Neuron (in vitro differentiated cells): ENCODE measurements at regions not wholly inside any gene's neighbourhood (a gene's known extent, or its start where the extent isn't known, plus 50 kb on each side); places are given as distances from the start of the nearest gene placed in this dataset.
"Not testable (repeated sequence)": the region's sequence is repeated elsewhere in the genome, so short reads cannot be mapped to it uniquely, and the experiment has no call there.

Source experiments
- H2AFZ ChIP-seq: one replicate; pipeline ENCODE4 v1.6.1; 2013; ENCODE audit warnings: low read depth, mild to moderate bottlenecking, inconsistent platforms, low read length, moderate library complexity
- H3K27me3 ChIP-seq: one replicate; pipeline ENCODE4 v1.6.1; 2013; ENCODE audit warnings: low read length; ENCODE audit not compliant: insufficient read depth
- H3K36me3 ChIP-seq: one replicate; pipeline ENCODE4 v1.6.1; 2013; ENCODE audit warnings: low read length; ENCODE audit not compliant: insufficient read depth
- H3K4me1 ChIP-seq: one replicate; pipeline ENCODE4 v1.6.1; 2013; ENCODE audit warnings: low read length; ENCODE audit not compliant: insufficient read depth
- H3K4me3 ChIP-seq: 2 replicates; pipeline ENCODE4 v1.5.1; 2013; ENCODE audit warnings: mild to moderate bottlenecking, low read length, moderate library complexity
- H3K9me3 ChIP-seq: one replicate; pipeline ENCODE4 v1.6.1; 2013; ENCODE audit warnings: low read length

- Histone ChIP-seq H3K36me3 (no peaks in the 10 kb centered on the region), H3K4me3 (no peak overlapping the region), H3K27me3 (no peaks in the 10 kb centered on the region), H3K4me1 (peaks cover 5% of the 10 kb centered on the region), H3K9me3 (no peaks in the 10 kb centered on the region), H2AFZ (no peak overlapping the region)
These were observed 118.0 kb downstream of the RASSF10 start for GRCh38 chr11:13127161-13127560.

GRCh38 chr11:13128354-13128753 lies 119.2 kb downstream of the RASSF10 start:
- H3K9me3 ChIP-seq = no peaks in the 10 kb centered on the region
- no peak overlapping the region for H2AFZ ChIP-seq
- peaks cover 5% of the 10 kb centered on the region for H3K4me1 ChIP-seq
- H3K4me3 ChIP-seq = no peak overlapping the region
- no peaks in the 10 kb centered on the region for H3K27me3 ChIP-seq
- no peaks in the 10 kb centered on the region for H3K36me3 ChIP-seq

DNA sequence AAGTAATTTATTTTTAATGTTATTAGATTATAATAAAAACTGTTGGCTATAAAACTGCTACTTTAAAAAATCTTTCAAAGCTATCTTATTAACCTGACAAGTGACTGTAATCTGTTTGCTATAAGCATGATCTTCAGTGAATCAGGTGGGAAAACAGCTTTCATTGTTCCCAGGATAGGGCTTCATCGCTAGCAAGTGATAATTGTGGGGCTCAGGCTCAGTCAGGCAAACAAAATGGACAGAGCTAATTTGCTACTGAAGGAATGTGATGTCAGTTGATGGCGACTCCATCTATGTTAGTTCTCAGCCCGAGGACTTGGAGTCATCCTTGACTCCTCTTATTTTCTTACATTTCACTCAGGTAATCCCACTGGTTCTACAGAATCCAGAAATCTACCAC lies 125.0 kb downstream of the RASSF10 start:
- Histone ChIP-seq H3K4me3 (no peak overlapping the region), H2AFZ (no peak overlapping the region), H3K4me1 (peaks cover 26% of the 10 kb centered on the region)

GRCh38 chr11:13134886-13135285 lies 125.8 kb downstream of the RASSF10 start:
- Histone ChIP-seq H2AFZ (peak overlapping the region; percentile 47), H3K4me1 (peaks cover 26% of the 10 kb centered on the region), H3K27me3 (no peaks in the 10 kb centered on the region), H3K9me3 (no peaks in the 10 kb centered on the region), H3K36me3 (no peaks in the 10 kb centered on the region), H3K4me3 (no peak overlapping the region)

More for the DNA sequence above, 125.0 kb downstream of the RASSF10 start:
- no peaks in the 10 kb centered on the region for H3K27me3 ChIP-seq
- no peaks in the 10 kb centered on the region for H3K9me3 ChIP-seq
- H3K36me3 ChIP-seq = no peaks in the 10 kb centered on the region

- H3K36me3 ChIP-seq = no peaks in the 10 kb centered on the region
- H2AFZ ChIP-seq = peak overlapping the region; percentile 47
- no peaks in the 10 kb centered on the region for H3K9me3 ChIP-seq
- H3K27me3 ChIP-seq = no peaks in the 10 kb centered on the region
- H3K4me1 ChIP-seq = peaks cover 26% of the 10 kb centered on the region
- no peak overlapping the region for H3K4me3 ChIP-seq
These were observed 126.5 kb downstream of the RASSF10 start for GRCh38 chr11:13135385-13136271.

GRCh38 chr11:13136272-13136596 lies 127.1 kb downstream of the RASSF10 start:
- no peaks in the 10 kb centered on the region for H3K36me3 ChIP-seq
- no peaks in the 10 kb centered on the region for H3K9me3 ChIP-seq
- H3K4me1 ChIP-seq = peaks cover 26% of the 10 kb centered on the region
- H3K4me3 ChIP-seq = no peak overlapping the region
- H2AFZ ChIP-seq = no peak overlapping the region
- no peaks in the 10 kb centered on the region for H3K27me3 ChIP-seq

DNA sequence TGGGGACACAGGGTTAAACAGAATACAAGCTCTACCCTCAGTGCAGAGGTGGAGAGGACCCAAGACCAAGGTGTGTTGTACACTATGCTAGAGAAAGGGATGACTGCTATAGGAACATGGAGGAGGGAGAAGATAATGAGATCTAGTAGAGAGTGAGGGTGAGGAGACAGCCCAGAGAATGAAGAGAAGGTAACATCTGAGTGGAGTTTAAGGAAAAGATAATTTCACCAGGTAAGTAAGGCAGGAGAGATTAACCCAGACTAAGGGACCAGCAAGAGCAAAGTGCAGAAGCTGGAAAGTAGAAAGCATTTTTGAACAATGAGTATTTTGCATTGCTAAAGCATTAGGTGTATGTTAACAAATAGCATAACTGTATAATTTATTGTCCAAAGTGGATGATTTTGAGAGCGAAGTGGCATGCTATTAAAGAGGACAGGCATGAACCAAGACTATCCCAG lies 128.8 kb downstream of the RASSF10 start:
- H3K9me3 ChIP-seq = no peaks in the 10 kb centered on the region
- H3K4me1 ChIP-seq = peaks cover 26% of the 10 kb centered on the region
- H3K27me3 ChIP-seq = no peaks in the 10 kb centered on the region
- no peak overlapping the region for H2AFZ ChIP-seq
- H3K36me3 ChIP-seq = no peaks in the 10 kb centered on the region
- H3K4me3 ChIP-seq = no peak overlapping the region

- not testable (repeated sequence) for H3K36me3 ChIP-seq, H3K4me3 ChIP-seq, H3K9me3 ChIP-seq, H3K27me3 ChIP-seq, H2AFZ ChIP-seq
- H3K4me1 ChIP-seq = peaks cover 24% of the 10 kb centered on the region
These were observed 130.0 kb downstream of the RASSF10 start for GRCh38 chr11:13139085-13139484.

DNA sequence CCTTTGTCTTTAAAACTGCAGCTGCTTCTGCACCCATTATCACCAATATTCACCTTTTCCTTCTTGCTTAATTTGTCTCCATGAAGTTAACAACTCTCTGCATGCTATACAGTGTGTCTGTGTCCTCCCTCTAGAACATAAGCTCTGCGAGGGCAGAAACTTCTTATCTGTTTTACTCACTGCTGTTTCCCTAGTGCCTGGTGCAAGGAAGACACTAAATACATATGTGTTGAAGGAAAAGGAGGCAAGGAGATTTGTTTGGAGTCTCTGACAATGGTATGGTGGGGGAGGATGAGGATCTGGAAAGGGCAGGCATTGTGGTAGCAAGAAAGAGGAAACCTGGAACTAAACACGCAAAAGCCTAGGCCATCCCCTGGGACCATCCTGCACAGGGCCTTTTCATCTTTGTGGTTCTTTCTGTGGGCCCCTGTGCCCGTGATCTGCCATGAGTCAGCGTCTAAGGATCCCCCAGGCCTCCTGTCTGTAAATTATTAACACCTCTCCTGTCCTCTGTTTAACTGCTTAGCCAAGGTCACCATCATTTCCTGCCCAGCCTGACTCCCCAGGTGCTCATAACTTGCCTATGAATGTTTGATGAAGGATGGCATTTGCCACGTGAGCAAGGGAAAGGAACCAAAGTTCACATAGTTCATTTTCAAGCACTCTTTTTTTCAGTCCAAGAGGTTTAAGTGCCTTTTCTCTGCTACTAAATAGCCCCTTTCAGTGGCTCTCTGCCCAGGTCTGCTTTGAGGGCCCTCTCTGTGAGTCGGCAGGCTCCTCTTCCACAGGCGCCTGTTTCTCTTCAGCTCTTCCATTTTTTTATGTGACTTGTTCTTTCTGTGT lies 131.1 kb downstream of the RASSF10 start:
- Histone ChIP-seq H3K27me3 (no peaks in the 10 kb centered on the region), H2AFZ (no peak overlapping the region), H3K9me3 (no peaks in the 10 kb centered on the region), H3K36me3 (no peaks in the 10 kb centered on the region), H3K4me3 (no peak overlapping the region), H3K4me1 (peaks cover 12% of the 10 kb centered on the region)

GRCh38 chr11:13140873-13141655 lies 131.9 kb downstream of the RASSF10 start:
- Histone ChIP-seq H3K4me1 (peaks cover 4% of the 10 kb centered on the region), H3K4me3 (no peak overlapping the region), H2AFZ (no peak overlapping the region), H3K9me3 (no peaks in the 10 kb centered on the region), H3K27me3 (no peaks in the 10 kb centered on the region), H3K36me3 (no peaks in the 10 kb centered on the region)

DNA sequence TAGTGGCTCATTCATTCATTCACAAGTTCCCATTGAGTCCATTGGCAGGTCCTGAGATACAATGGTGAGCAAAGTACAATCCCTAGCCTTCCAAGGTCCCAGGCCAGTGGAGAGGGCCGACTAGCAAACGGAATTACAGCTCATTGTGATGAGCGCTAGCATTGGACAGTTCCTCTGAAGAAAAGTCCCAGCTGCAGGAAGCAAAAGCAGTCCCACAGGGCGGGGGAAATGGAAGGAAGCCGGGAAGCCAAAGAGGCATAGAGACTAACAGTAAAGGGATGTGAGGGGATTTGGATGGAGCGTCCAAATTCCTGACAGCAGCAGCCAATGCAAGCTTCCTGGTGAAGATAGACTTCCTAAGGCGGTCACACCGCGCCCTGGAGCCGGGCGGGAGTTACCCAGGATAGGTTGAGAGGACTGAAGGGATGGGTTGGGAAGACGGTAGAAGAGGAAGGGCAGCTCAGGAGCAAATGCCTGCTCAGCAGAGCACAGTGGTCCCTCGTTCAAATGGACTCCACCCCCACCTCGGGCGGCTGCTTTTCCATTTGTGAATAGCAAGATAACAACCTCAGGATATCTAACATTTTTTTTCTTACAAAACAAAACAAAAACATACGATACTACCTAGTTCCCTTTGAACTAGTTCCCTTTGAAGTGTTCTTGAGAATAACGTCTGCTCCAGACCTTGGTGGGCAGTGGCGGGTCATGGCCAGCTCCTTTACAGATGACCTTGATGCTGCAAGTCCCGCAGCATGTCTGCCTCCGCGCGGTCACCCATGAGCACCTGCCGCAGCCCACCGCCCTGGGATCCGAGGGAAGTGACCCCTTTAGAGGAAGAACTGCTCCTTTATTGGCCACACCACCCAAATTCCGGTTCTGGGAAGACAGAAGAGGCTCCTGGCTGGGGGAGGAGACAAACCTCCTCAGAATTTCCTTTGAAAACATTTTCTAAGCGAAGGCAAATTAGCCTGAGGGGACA lies 132.9 kb downstream of the RASSF10 start:
- H3K4me3 ChIP-seq = no peak overlapping the region
- H2AFZ ChIP-seq = no peak overlapping the region

More for the DNA sequence above, 132.9 kb downstream of the RASSF10 start:
- Histone ChIP-seq H3K27me3 (no peaks in the 10 kb centered on the region), H3K36me3 (no peaks in the 10 kb centered on the region), H3K4me1 (no peaks in the 10 kb centered on the region), H3K9me3 (no peaks in the 10 kb centered on the region)
